Keratinocyte (primary cell): ENCODE measurements at regions not wholly inside any gene's neighbourhood (a gene's known extent, or its start where the extent isn't known, plus 50 kb on each side); places are given as distances from the start of the nearest gene placed in this dataset.

ENCODE experiments used
- DNase-seq: peaks from one replicate; pipeline ENCODE4 v3.0.0-alpha.2; 2011; ENCODE audit warnings: low read depth, missing footprints, low spot score
- FAIRE-seq: peaks from 2 replicates; lab custom pipeline; 2011; peaks lifted over from hg19 to GRCh38; lab: Jason Lieb, UNC
- H2AFZ ChIP-seq: 2 replicates; pipeline ENCODE4 v1.6.0; 2012; ENCODE audit warnings: low read length, control low read depth, inconsistent platforms; ENCODE audit not compliant: control insufficient read depth
- H3K27ac ChIP-seq: 2 replicates; pipeline ENCODE4 v1.5.1; 2011; ENCODE audit warnings: low read length; ENCODE audit not compliant: control insufficient read depth, insufficient read depth
- H3K27me3 ChIP-seq: 3 replicates; pipeline ENCODE4 v1.6.0; 2011; ENCODE audit warnings: low read length; ENCODE audit not compliant: control insufficient read depth, insufficient read depth; ENCODE audit errors: extremely low read depth
- H3K36me3 ChIP-seq, 2 experiments: 2 replicates in 1 of 2; 3 replicates in 1 of 2; pipeline ENCODE4 v1.5.1; 2011; ENCODE audit warnings: low read length in 2 of 2, mild to moderate bottlenecking in 1 of 2; ENCODE audit not compliant: control insufficient read depth in 2 of 2, insufficient read depth in 2 of 2; ENCODE audit errors: extremely low read depth in 1 of 2
- H3K4me1 ChIP-seq: 3 replicates; pipeline ENCODE4 v1.5.1; 2011; ENCODE audit warnings: low read length; ENCODE audit not compliant: control insufficient read depth, insufficient read depth; ENCODE audit errors: extremely low read depth
- H3K4me2 ChIP-seq: 3 replicates; pipeline ENCODE4 v1.6.0; 2011; ENCODE audit warnings: low read depth, low read length; ENCODE audit not compliant: control insufficient read depth, insufficient read depth; ENCODE audit errors: extremely low read depth
- H3K4me3 ChIP-seq, 3 experiments: fragments of 200-600 bp in 1 of 3; sonication (generic) in 1 of 3; 2 replicates in 2 of 3; 3 replicates in 1 of 3; pipeline ENCODE4 v1.5.1; 2011 to 2016; ENCODE audit warnings: low read length in 3 of 3, mild to moderate bottlenecking in 3 of 3, control low read depth in 2 of 3, inconsistent platforms in 1 of 3, low read depth in 1 of 3, mixed read lengths in 1 of 3, mixed run types in 1 of 3, moderate library complexity in 1 of 3; ENCODE audit not compliant: control insufficient read depth in 2 of 3, insufficient read depth in 2 of 3; ENCODE audit errors: extremely low read depth in 1 of 3
- H3K79me2 ChIP-seq: 2 replicates; pipeline ENCODE4 v1.6.0; 2012; ENCODE audit warnings: low read length; ENCODE audit not compliant: control insufficient read depth, insufficient read depth
- H3K9ac ChIP-seq: 3 replicates; pipeline ENCODE4 v1.6.0; 2011; ENCODE audit warnings: low read length; ENCODE audit not compliant: control insufficient read depth, insufficient read depth; ENCODE audit errors: extremely low read depth
- H3K9me1 ChIP-seq: 3 replicates; pipeline ENCODE4 v1.6.0; 2011; ENCODE audit warnings: low read length; ENCODE audit not compliant: control insufficient read depth, insufficient read depth; ENCODE audit errors: extremely low read depth
- H3K9me3 ChIP-seq: 2 replicates; pipeline ENCODE4 v1.5.1; 2012; ENCODE audit warnings: low read depth, low read length; ENCODE audit not compliant: control insufficient read depth
- H4K20me1 ChIP-seq: 3 replicates; pipeline ENCODE4 v1.6.0; 2011; ENCODE audit warnings: low read length; ENCODE audit not compliant: control insufficient read depth, insufficient read depth; ENCODE audit errors: extremely low read depth
- CTCF ChIP-seq, 3 experiments: IDR thresholded peaks in 1 of 3; conservative IDR thresholded peaks in 1 of 3; optimal IDR thresholded peaks in 1 of 3; 2 replicates in 2 of 3; 3 replicates in 1 of 3; pipeline versions ENCODE3 to v1.5.1; 2011; ENCODE audit warnings: low read length in 3 of 3, mild to moderate bottlenecking in 3 of 3, moderate library complexity in 2 of 3, control low read depth in 1 of 3, inconsistent platforms in 1 of 3; ENCODE audit not compliant: insufficient read depth in 2 of 3; ENCODE audit errors: extremely low read depth in 1 of 3
- EZH2 ChIP-seq: IDR thresholded peaks from one replicate; pipeline ENCODE4 v1.6.1; 2012; ENCODE audit warnings: inconsistent platforms, mild to moderate bottlenecking, low read length, moderate library complexity
- dilution Hi-C: fragments of 300-500 bp; cut with MboI; formaldehyde crosslinking; loops from one replicate; pipeline ENCODE4 v1.7.0; 2020; ENCODE audit warnings: low sequenced_read_pairs; ENCODE audit not compliant: extremely low pct_ligation_motif_present

- Histone ChIP-seq H3K27me3 (no peaks in the 10 kb centered on the region), H4K20me1 (no peaks in the 10 kb centered on the region), H3K9me3 (no peaks in the 10 kb centered on the region), H3K79me2 (no peaks in the 10 kb centered on the region), H3K4me3 (no peak overlapping the region), H2AFZ (no peak overlapping the region), H3K4me2 (no peak overlapping the region), H3K9ac (no peak overlapping the region), H3K4me1 (no peaks in the 10 kb centered on the region), H3K9me1 (no peaks in the 10 kb centered on the region), H3K36me3 (no peaks in the 10 kb centered on the region), H3K27ac (no peak overlapping the region)
- TF ChIP-seq CTCF (optimal IDR thresholded peaks at IDR 0.05 in 1 of 3, IDR thresholded peaks at IDR 0.05 in 1 of 3, conservative IDR thresholded peaks at IDR 0.05 in 1 of 3; ENCODE audit: extremely low read depth in 1 of 3, insufficient read depth in 2 of 3, low read length in 3 of 3) (no peak), EZH2 (no peak)
- dilution Hi-C loops: no loop called here
- no peak for DNase-seq
- no peak for FAIRE-seq
These were observed 322.2 kb upstream of the SEMA6D start for GRCh38 chr15:47395076-47395475.

DNA sequence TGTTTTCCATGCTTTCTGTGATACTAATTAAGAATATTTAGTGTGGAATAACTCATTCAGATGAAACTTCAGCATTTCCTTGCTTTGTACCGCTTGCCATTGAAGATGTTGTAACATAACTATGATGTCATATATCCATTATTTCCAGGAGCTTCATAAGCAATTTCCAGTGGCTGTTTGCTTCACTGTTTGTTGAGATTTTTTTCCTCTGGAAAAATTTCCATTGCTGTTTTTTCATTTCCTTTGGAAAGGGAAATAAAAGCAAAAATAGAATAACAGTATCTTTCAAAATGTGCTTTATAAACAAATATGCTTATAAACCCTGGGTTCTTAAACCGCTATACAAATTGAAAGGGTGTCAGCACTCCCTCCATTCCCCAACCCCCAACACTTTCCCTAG is 319.6 kb upstream of the SEMA6D start:
- Histone ChIP-seq H3K4me2 (no peak overlapping the region), H3K4me3 (no peak overlapping the region), H3K27me3 (no peaks in the 10 kb centered on the region), H3K36me3 (no peaks in the 10 kb centered on the region), H3K9me1 (no peaks in the 10 kb centered on the region), H3K4me1 (peaks cover 5% of the 10 kb centered on the region), H3K79me2 (no peaks in the 10 kb centered on the region), H2AFZ (no peak overlapping the region), H3K9me3 (no peaks in the 10 kb centered on the region), H4K20me1 (no peaks in the 10 kb centered on the region), H3K27ac (no peak overlapping the region), H3K9ac (no peak overlapping the region)
- TF ChIP-seq CTCF (optimal IDR thresholded peaks at IDR 0.05 in 1 of 3, IDR thresholded peaks at IDR 0.05 in 1 of 3, conservative IDR thresholded peaks at IDR 0.05 in 1 of 3; ENCODE audit: extremely low read depth in 1 of 3, insufficient read depth in 2 of 3, low read length in 3 of 3) (no peak), EZH2 (no peak)
- FAIRE-seq (no peak), DNase-seq (no peak)
- dilution Hi-C loops: no loop called here
